K562 (cell line): ENCODE measurements at regions not wholly inside any gene's neighbourhood (a gene's known extent, or its start where the extent isn't known, plus 50 kb on each side); places are given as distances from the start of the nearest gene placed in this dataset.

Source experiments
- ATAC-seq: fragments of 200-7000 bp; cut with Tn5 transposase; 3 replicates; pipeline ENCODE4 v1.9.1; 2020; ENCODE audit warnings: moderate library complexity
- BruUV-seq: library from RNA; stranded (reverse); fragments of 400-500 nt; replicated peaks from 2 replicates; lab custom pipeline; 2021; lab: Mats Ljungman, UMichigan
- CTCF ChIA-PET: fragments of 300-600 bp; formaldehyde crosslinking; extraction: SDS; loops from one replicate; lab custom pipeline; 2021; ENCODE audit warnings: low intra/inter-chr PET ratio; lab: Yijun Ruan, JAX
- POLR2A ChIA-PET: fragments of 300-600, 350-650 bp; sonication (Branson Sonifier 250); formaldehyde crosslinking; extraction: SDS; loops from one replicate; lab custom pipeline; 2021; ENCODE audit warnings: antibody characterized with exemption, inconsistent platforms; lab: Yijun Ruan, JAX
- DNase-seq, 4 experiments: peaks; one replicate each; pipeline versions ENCODE4 v3.0.0 to v3.0.0-alpha.2; 2011 to 2018; ENCODE audit warnings: low spot score in 3 of 4, mixed read lengths in 3 of 4; ENCODE audit errors: extremely low read depth in 1 of 4
- FAIRE-seq: peaks from 2 replicates; lab custom pipeline; 2011; peaks lifted over from hg19 to GRCh38; lab: Jason Lieb, UNC
- H2AFZ ChIP-seq: 2 replicates; pipeline ENCODE4 v1.6.0; 2011; ENCODE audit warnings: low read depth, low read length, control low read depth, inconsistent platforms
- H3K27ac ChIP-seq: fragments of 200-600 bp; 3 replicates; pipeline ENCODE4 v1.8.0; 2011; ENCODE audit warnings: low read depth, mild to moderate bottlenecking, control low read depth, inconsistent platforms, low read length, moderate library complexity, mixed read lengths; ENCODE audit errors: extremely low read depth
- H3K27me3 ChIP-seq, 2 experiments: fragments of 300-600 bp in 1 of 2; 2 replicates in 1 of 2; 3 replicates in 1 of 2; pipeline versions ENCODE4 v1.6.0 to v1.8.0; 2011; ENCODE audit warnings: inconsistent platforms in 2 of 2, low read length in 2 of 2, mild to moderate bottlenecking in 1 of 2, mixed read lengths in 1 of 2, moderate library complexity in 1 of 2; ENCODE audit not compliant: control insufficient read depth in 2 of 2, insufficient read depth in 2 of 2
- H3K36me3 ChIP-seq: fragments of 300-600 bp; 3 replicates; pipeline ENCODE4 v1.8.0; 2011; ENCODE audit warnings: mild to moderate bottlenecking, low read length, inconsistent platforms; ENCODE audit not compliant: control insufficient read depth, insufficient read depth
- H3K4me1 ChIP-seq, 2 experiments: fragments of 200-600 bp in 1 of 2; replicated peaks in 1 of 2; 2 replicates in 1 of 2; 3 replicates in 1 of 2; pipeline versions ENCODE4 v1.5.1 to v1.8.0; 2011; ENCODE audit warnings: inconsistent platforms in 2 of 2, low read length in 2 of 2, mild to moderate bottlenecking in 1 of 2, mixed read lengths in 1 of 2, moderate library complexity in 1 of 2; ENCODE audit not compliant: control insufficient read depth in 2 of 2, insufficient read depth in 2 of 2
- H3K4me2 ChIP-seq: 2 replicates; pipeline ENCODE4 v1.6.1; 2011; ENCODE audit warnings: low read length, control low read depth, inconsistent platforms, mixed read lengths; ENCODE audit not compliant: insufficient read depth
- H3K4me3 ChIP-seq: fragments of 200-600 bp; sonication (generic), shearing (Covaris generic); 2 replicates; pipeline ENCODE4 v1.5.1; 2016; ENCODE audit warnings: control low read depth, inconsistent platforms
- H3K79me2 ChIP-seq: fragments of 200-600 bp; 3 replicates; pipeline ENCODE4 v1.8.0; 2011; ENCODE audit warnings: low read length, inconsistent platforms; ENCODE audit not compliant: control insufficient read depth, insufficient read depth
- H3K9ac ChIP-seq, 2 experiments: 2 replicates each; pipeline versions ENCODE4 v1.6.0 to v1.6.1; 2011; ENCODE audit warnings: low read depth in 2 of 2, low read length in 2 of 2, control low read depth in 1 of 2, inconsistent platforms in 1 of 2, mild to moderate bottlenecking in 1 of 2, mixed read lengths in 1 of 2; ENCODE audit not compliant: insufficient read depth in 1 of 2
- H3K9me1 ChIP-seq: one replicate; pipeline ENCODE4 v1.6.0; 2011; ENCODE audit warnings: inconsistent platforms, mild to moderate bottlenecking, low read length, moderate library complexity; ENCODE audit not compliant: control insufficient read depth, insufficient read depth
- H3K9me3 ChIP-seq: replicated peaks from 2 replicates; pipeline ENCODE4 v1.5.1; 2011; ENCODE audit warnings: low read depth, low read length, inconsistent platforms; ENCODE audit not compliant: control insufficient read depth, insufficient read depth
- H4K20me1 ChIP-seq: replicated peaks from 2 replicates; pipeline ENCODE4 v1.6.1; 2011; ENCODE audit warnings: low read length, inconsistent platforms, mixed read lengths; ENCODE audit not compliant: control insufficient read depth, insufficient read depth
- CCNT2 ChIP-seq: IDR thresholded peaks from 2 replicates; pipeline ENCODE4 v1.6.1; 2011; ENCODE audit warnings: borderline replicate concordance, low read depth, mild to moderate bottlenecking, moderate library complexity, mixed read lengths, low read length; ENCODE audit not compliant: insufficient read length; ENCODE audit errors: extremely low read depth
- DIDO1 ChIP-seq: fragments of 450-650 bp; IDR thresholded peaks from 2 replicates; pipeline ENCODE4 v1.6.1; 2016; ENCODE audit warnings: low read depth, missing biosample characterization, missing genetic modification characterization
- ELF1 ChIP-seq: fragments of 200-800 bp; sonication (Bioruptor generic); IDR thresholded peaks from 2 replicates; pipeline ENCODE4 v1.6.1; 2016; ENCODE audit warnings: missing genetic modification characterization, missing compliant biosample characterization
- EWSR1 ChIP-seq: fragments of 450-650 bp; IDR thresholded peaks from 2 replicates; pipeline ENCODE4 v1.6.1; 2018; ENCODE audit warnings: borderline replicate concordance, mild to moderate bottlenecking, low read depth, moderate library complexity; ENCODE audit not compliant: partially characterized antibody
- NEUROD1 ChIP-seq: fragments of 150-350 bp; IDR thresholded peaks from 2 replicates; pipeline ENCODE4 v1.6.1; 2014; ENCODE audit warnings: borderline replicate concordance, low read length, low read depth; ENCODE audit not compliant: partially characterized antibody
- NFRKB ChIP-seq: fragments of 450-650 bp; IDR thresholded peaks from 2 replicates; pipeline ENCODE4 v1.6.1; 2016; ENCODE audit warnings: low read depth
- NR1H2 ChIP-seq: sonication (generic); formaldehyde crosslinking; IDR thresholded peaks from 2 replicates; pipeline ENCODE4 v1.4.0; 2020; ENCODE audit warnings: mild to moderate bottlenecking, missing genetic modification reagents
- PHB ChIP-seq: fragments of 250-450 bp; sonication (Bioruptor Pico); IDR thresholded peaks from 2 replicates; pipeline ENCODE4 v1.5.0; 2021
- ZNF146 ChIP-seq: IDR thresholded peaks from one replicate; pipeline ENCODE4 v1.6.1; 2018; ENCODE audit warnings: missing compliant biosample characterization; ENCODE audit not compliant: unreplicated experiment
- ZNF431 ChIP-seq: sonication (generic); formaldehyde crosslinking; IDR thresholded peaks from 2 replicates; pipeline ENCODE4 v1.8.0; 2022; ENCODE audit warnings: mild to moderate bottlenecking, missing genetic modification reagents
- WGBS: fragments of 100-300 bp; shearing (Covaris generic); methylation state at CpG from one replicate; pipeline ENCODE4 v1.1.6; 2016; ENCODE audit warnings: low coverage, mixed read lengths; ENCODE audit not compliant: insufficient coverage; ENCODE audit errors: missing lambda C conversion rate; 5-methylcytosine and 5-hydroxymethylcytosine counted together
- in situ Hi-C: fragments of 300-500 bp; cut with MboI; formaldehyde crosslinking; loops from 4 replicates; pipeline ENCODE4 v1.15.0; 2018; ENCODE audit warnings: inconsistent platforms, mixed read lengths
- intact Hi-C: fragments of 100-400 bp; cut with micrococcal nuclease; formaldehyde crosslinking; loops from 2 replicates; pipeline ENCODE4 v1.14.2; 2022

GRCh38 chr20:39277185-39277584 is 315.0 kb downstream of the DHX35 start (continued):
- no peak for TF ChIP-seq EWSR1
- no peak for TF ChIP-seq DIDO1 (tag)
- no peak for TF ChIP-seq ELF1 (tag)
- no peak for TF ChIP-seq NFRKB
- TF ChIP-seq ZNF431 = no peak
- TF ChIP-seq PHB (CRISPR knock-in tag) = no peak
- TF ChIP-seq ZNF146 (CRISPR knock-in tag) = no peak

- ChIA-PET POLR2A (no interaction called here), CTCF (interaction anchor here (0.9 kb wide), 1 partner anchor 1692 kb away, joined by 3 read pairs; no protein-coding TSS in a partner anchor)
- ATAC-seq (no peak), FAIRE-seq (no peak), DNase-seq (no peak)
- Histone ChIP-seq H3K4me2 (no peak overlapping the region), H3K79me2 (no peaks in the 10 kb centered on the region), H3K4me1 (no peaks in the 10 kb centered on the region; a peak in 1 of 5 replicates), H3K4me3 (no peak overlapping the region), H3K27ac (no peak overlapping the region), H3K9me1 (no peaks in the 10 kb centered on the region), H3K27me3 (no peaks in the 10 kb centered on the region), H2AFZ (no peak overlapping the region), H4K20me1 (peaks cover 4% of the 10 kb centered on the region; the same call in 1 of the 2 replicates), H3K9ac (no peak overlapping the region), H3K36me3 (no peaks in the 10 kb centered on the region), H3K9me3 (no peaks in the 10 kb centered on the region)
- intact Hi-C loops (no loop called here), in situ Hi-C loops (loop anchor here (25.0 kb wide), 2 partner anchors 1416 to 1666 kb away; partner anchors contain the start of gene MAFB)
- BruUV-seq = no TSS peak
- WGBS = 3% methylated on average over 10 of the region's 10 CpGs
- TF ChIP-seq NEUROD1 (no peak), CCNT2 (no peak), NR1H2 (no peak)
These were observed 308.9 kb downstream of the DHX35 start for GRCh38 chr20:39270837-39271604.
